ENCODE measurements at regions not wholly inside any gene's neighbourhood (a gene's known extent, or its start where the extent isn't known, plus 50 kb on each side); places are given as distances from the start of the nearest gene placed in this dataset.

DNA sequence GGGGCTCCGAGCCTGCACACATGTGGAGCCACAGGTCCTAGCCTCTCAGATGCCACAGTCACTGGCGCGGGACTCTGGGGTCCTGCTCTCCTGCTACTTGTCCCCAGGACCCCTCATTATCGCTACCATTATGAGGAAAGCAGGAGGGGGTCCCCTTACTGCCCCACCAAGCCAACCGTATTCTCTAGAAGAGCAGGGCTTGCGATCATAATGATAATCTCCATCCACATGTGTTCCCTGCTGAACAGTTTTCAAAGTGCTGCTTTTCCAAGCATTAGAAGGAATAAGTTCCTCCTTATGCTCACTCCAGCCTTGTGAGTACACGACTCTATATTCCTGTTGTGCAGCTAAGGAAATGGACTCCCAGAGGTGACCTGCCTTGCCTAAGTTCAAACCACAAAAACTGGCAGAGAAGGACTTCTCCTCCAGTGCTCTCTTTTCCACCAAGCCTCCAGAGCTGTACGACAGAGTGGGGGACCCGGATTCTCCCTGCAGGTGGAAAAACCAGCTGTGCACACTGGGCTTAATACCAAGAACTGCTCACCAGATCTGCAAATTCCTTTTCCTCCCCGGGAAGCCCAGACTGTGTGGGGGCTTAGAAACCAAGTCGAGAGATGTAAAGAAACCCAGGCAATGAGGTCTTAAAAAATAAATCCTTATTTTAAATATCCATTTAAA, 92.8 kb upstream of the DRD2 start:
- no peaks in the 10 kb centered on the region for H3K79me2 ChIP-seq
- H2AFZ ChIP-seq, result no peak overlapping the region
- H3K27ac ChIP-seq, result no peak overlapping the region
- H3K9me3 ChIP-seq (ENCODE audit: control insufficient read depth, low read length), result no peaks in the 10 kb centered on the region
- no peaks in the 10 kb centered on the region for H3K36me3 ChIP-seq (ENCODE audit: control insufficient read depth, insufficient read depth, low read length)
- TF ChIP-seq, protein P1, sequence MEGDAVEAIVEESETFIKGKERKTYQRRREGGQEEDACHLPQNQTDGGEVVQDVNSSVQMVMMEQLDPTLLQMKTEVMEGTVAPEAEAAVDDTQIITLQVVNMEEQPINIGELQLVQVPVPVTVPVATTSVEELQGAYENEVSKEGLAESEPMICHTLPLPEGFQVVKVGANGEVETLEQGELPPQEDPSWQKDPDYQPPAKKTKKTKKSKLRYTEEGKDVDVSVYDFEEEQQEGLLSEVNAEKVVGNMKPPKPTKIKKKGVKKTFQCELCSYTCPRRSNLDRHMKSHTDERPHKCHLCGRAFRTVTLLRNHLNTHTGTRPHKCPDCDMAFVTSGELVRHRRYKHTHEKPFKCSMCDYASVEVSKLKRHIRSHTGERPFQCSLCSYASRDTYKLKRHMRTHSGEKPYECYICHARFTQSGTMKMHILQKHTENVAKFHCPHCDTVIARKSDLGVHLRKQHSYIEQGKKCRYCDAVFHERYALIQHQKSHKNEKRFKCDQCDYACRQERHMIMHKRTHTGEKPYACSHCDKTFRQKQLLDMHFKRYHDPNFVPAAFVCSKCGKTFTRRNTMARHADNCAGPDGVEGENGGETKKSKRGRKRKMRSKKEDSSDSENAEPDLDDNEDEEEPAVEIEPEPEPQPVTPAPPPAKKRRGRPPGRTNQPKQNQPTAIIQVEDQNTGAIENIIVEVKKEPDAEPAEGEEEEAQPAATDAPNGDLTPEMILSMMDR (IDR thresholded peaks at IDR 0.05), result no peak
- no peak overlapping the region for H3K4me3 ChIP-seq (ENCODE audit: low read depth, low read length)
- H3K27me3 ChIP-seq (ENCODE audit: control insufficient read depth, insufficient read depth, low read length), result no peaks in the 10 kb centered on the region
- no peak overlapping the region for H3K4me2 ChIP-seq (ENCODE audit: low read length)
- no peak overlapping the region for H3K9ac ChIP-seq
- no peaks in the 10 kb centered on the region for H3K4me1 ChIP-seq

- Histone ChIP-seq H3K9ac (no peak overlapping the region), H3K79me2 (no peaks in the 10 kb centered on the region), H3K4me3 (ENCODE audit: low read depth, low read length) (no peak overlapping the region), H3K27me3 (ENCODE audit: control insufficient read depth, insufficient read depth, low read length) (no peaks in the 10 kb centered on the region), H3K4me1 (no peaks in the 10 kb centered on the region), H3K9me3 (ENCODE audit: control insufficient read depth, low read length) (no peaks in the 10 kb centered on the region), H3K36me3 (ENCODE audit: control insufficient read depth, insufficient read depth, low read length) (no peaks in the 10 kb centered on the region), H2AFZ (no peak overlapping the region), H3K27ac (no peak overlapping the region), H3K4me2 (ENCODE audit: low read length) (no peak overlapping the region)
- TF ChIP-seq, protein P1 (IDR thresholded peaks at IDR 0.05), result no peak
These were observed 91.9 kb upstream of the DRD2 start for GRCh38 chr11:113567097-113567496.

GRCh38 chr11:113564527-113565130, 89.4 kb upstream of the DRD2 start:
- no peaks in the 10 kb centered on the region for H3K79me2 ChIP-seq
- H3K27me3 ChIP-seq (ENCODE audit: control insufficient read depth, insufficient read depth, low read length), result no peaks in the 10 kb centered on the region
- no peak overlapping the region for H2AFZ ChIP-seq
- no peak overlapping the region for H3K9ac ChIP-seq
- no peaks in the 10 kb centered on the region for H3K36me3 ChIP-seq (ENCODE audit: control insufficient read depth, insufficient read depth, low read length)
- no peak overlapping the region for H3K4me3 ChIP-seq (ENCODE audit: low read depth, low read length)
- no peak overlapping the region for H3K27ac ChIP-seq
- H3K9me3 ChIP-seq (ENCODE audit: control insufficient read depth, low read length), result no peaks in the 10 kb centered on the region
- no peak overlapping the region for H3K4me2 ChIP-seq (ENCODE audit: low read length)
- H3K4me1 ChIP-seq, result no peaks in the 10 kb centered on the region
- TF ChIP-seq, protein P1 (IDR thresholded peaks at IDR 0.05), result no peak

DNA sequence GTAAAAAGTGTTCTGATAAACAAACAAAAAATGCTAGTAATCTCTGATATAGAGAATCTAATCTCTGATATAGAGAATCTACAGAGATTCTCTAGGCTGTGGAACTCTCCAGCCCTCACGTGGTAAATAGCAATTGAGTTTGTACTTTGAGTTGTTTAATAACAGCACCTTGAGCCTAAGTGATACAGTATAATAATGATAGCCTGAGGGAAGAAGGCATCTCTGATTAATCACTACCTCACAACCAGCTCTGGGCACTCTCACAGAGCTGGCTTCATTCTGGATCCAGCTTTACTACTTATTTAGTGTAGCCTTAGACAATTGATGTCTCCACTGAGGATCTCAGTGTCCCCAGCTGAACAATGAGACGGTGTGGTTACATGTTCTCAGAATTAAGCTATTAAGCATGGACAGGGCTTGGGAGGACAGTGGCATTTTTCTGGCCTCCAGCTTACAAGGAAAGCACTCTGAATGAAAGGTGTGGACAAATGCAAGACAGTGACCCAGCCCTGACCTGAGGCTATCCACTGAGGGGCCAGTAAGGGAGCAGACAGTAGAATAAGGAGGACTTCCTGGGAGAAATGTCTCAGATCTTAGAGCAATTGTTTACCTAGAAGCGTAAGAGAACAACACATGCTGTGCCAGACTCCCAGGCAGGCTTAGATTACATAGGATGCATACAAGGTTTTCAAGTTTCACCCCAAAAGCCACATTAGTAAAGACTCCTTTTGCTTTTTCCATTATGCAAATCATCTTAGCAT, 88.7 kb upstream of the DRD2 start:
- TF ChIP-seq, protein P1 (IDR thresholded peaks at IDR 0.05), result no peak
- H3K9ac ChIP-seq, result no peak overlapping the region
- H3K4me3 ChIP-seq (ENCODE audit: low read depth, low read length), result no peak overlapping the region
- no peak overlapping the region for H2AFZ ChIP-seq
- H3K4me2 ChIP-seq (ENCODE audit: low read length), result no peak overlapping the region
- H3K79me2 ChIP-seq, result no peaks in the 10 kb centered on the region
- no peaks in the 10 kb centered on the region for H3K36me3 ChIP-seq (ENCODE audit: control insufficient read depth, insufficient read depth, low read length)
- no peaks in the 10 kb centered on the region for H3K4me1 ChIP-seq
- no peaks in the 10 kb centered on the region for H3K27me3 ChIP-seq (ENCODE audit: control insufficient read depth, insufficient read depth, low read length)
- H3K27ac ChIP-seq, result no peak overlapping the region
- no peaks in the 10 kb centered on the region for H3K9me3 ChIP-seq (ENCODE audit: control insufficient read depth, low read length)
